ENCODE measurements at regions not wholly inside any gene's neighbourhood (a gene's known extent, or its start where the extent isn't known, plus 50 kb on each side); places are given as distances from the start of the nearest gene placed in this dataset.

- no peak for TF ChIP-seq CTCF (IDR thresholded peaks at IDR 0.05; ENCODE audit: low read depth, low read length, missing control alignments)
- H3K4me3 ChIP-seq (ENCODE audit: low read depth, low read length): no peak overlapping the region
- in situ Hi-C loops (cut with HindIII; ENCODE audit: low sequenced_read_pairs): no loop called here
- no peak for DNase-seq (ENCODE audit: low read depth)
Measured at GRCh38 chr21:16004523-16004922, 274.7 kb downstream of the USP25 start.

GRCh38 chr21:16005996-16006395 lies 276.2 kb downstream of the USP25 start:
- no peak for TF ChIP-seq CTCF (IDR thresholded peaks at IDR 0.05; ENCODE audit: low read depth, low read length, missing control alignments)
- no peak overlapping the region for H3K4me3 ChIP-seq (ENCODE audit: low read depth, low read length)
- in situ Hi-C loops (cut with HindIII; ENCODE audit: low sequenced_read_pairs): no loop called here
- DNase-seq (ENCODE audit: low read depth): no peak

- H3K4me3 ChIP-seq (ENCODE audit: low read depth, low read length): no peak overlapping the region
- DNase-seq (ENCODE audit: low read depth): no peak
- in situ Hi-C loops (cut with HindIII; ENCODE audit: low sequenced_read_pairs): no loop called here
- TF ChIP-seq CTCF (IDR thresholded peaks at IDR 0.05; ENCODE audit: low read depth, low read length, missing control alignments): no peak
Measured at GRCh38 chr21:16007943-16008342, 278.2 kb downstream of the USP25 start.

GRCh38 chr21:16011719-16012118 lies 281.9 kb downstream of the USP25 start:
- H3K4me3 ChIP-seq (ENCODE audit: low read depth, low read length): no peak overlapping the region
- no peak for DNase-seq (ENCODE audit: low read depth)
- no peak for TF ChIP-seq CTCF (IDR thresholded peaks at IDR 0.05; ENCODE audit: low read depth, low read length, missing control alignments)
- in situ Hi-C loops (cut with HindIII; ENCODE audit: low sequenced_read_pairs): no loop called here

- DNase-seq (ENCODE audit: low read depth): no peak
- in situ Hi-C loops (cut with HindIII; ENCODE audit: low sequenced_read_pairs): no loop called here
- TF ChIP-seq CTCF (IDR thresholded peaks at IDR 0.05; ENCODE audit: low read depth, low read length, missing control alignments): no peak
- no peak overlapping the region for H3K4me3 ChIP-seq (ENCODE audit: low read depth, low read length)
Measured at GRCh38 chr21:16013570-16013969, 283.8 kb downstream of the USP25 start.

GRCh38 chr21:16020878-16021277 lies 291.1 kb downstream of the USP25 start:
- in situ Hi-C loops (cut with HindIII; ENCODE audit: low sequenced_read_pairs): no loop called here
- no peak for DNase-seq (ENCODE audit: low read depth)
- no peak overlapping the region for H3K4me3 ChIP-seq (ENCODE audit: low read depth, low read length)
- no peak for TF ChIP-seq CTCF (IDR thresholded peaks at IDR 0.05; ENCODE audit: low read depth, low read length, missing control alignments)

- DNase-seq (ENCODE audit: low read depth): no peak
- in situ Hi-C loops (cut with HindIII; ENCODE audit: low sequenced_read_pairs): no loop called here
- no peak overlapping the region for H3K4me3 ChIP-seq (ENCODE audit: low read depth, low read length)
- TF ChIP-seq CTCF (IDR thresholded peaks at IDR 0.05; ENCODE audit: low read depth, low read length, missing control alignments): no peak
Measured at GRCh38 chr21:16022116-16022515, 292.3 kb downstream of the USP25 start.

Data from astrocyte of the cerebellum (primary cell).